Activated naive CD8-positive, alpha-beta T cell treated with anti-CD3 and anti-CD28 coated beads, Interleukin-2, amount 50 U/mL, for 16 hours (primary cell): ENCODE measurements at regions not wholly inside any gene's neighbourhood (a gene's known extent, or its start where the extent isn't known, plus 50 kb on each side); places are given as distances from the start of the nearest gene placed in this dataset.

Source experiments
- DNase-seq: peaks from one replicate; pipeline ENCODE4 v3.0.0-alpha.2; 2020; ENCODE audit warnings: low read depth, low spot score

DNA sequence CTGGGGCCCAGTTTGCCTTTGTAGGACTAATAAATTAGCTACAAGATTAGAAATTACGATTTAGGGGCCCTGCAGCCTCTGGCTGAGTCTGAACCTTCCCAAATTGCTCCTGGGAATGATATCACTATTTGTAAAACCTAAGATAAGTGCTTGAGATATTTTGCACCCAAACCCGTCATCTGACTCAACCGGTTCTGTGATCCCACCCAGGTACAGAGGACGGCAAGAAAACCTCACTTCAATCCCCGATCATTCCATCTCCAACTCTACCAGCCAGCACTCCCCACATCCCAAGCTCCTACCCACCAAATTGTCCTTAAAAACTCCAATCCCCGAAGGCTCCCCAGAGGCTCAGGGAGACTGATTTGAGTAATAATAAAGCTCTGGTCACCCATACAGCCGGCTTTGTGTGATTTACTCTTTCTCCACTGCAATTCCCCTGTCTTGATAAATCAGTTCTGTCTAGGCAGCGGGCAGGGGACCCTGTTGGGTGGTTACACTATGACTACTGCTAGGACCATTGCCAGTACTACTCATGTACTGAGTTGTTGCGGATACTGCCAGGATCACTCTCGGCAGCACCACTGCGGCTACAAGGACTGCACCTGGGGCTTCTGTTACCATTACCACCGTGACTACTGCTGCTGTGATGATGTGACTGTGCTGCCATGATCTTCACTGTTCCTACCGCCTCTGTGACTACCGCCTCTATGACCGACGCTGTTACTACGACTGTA is 73.1 kb downstream of the IRF8 start:
- DNase-seq, result no peak

- no peak for DNase-seq
Measured at GRCh38 chr16:85974428-85975375, 75.7 kb downstream of the IRF8 start.

GRCh38 chr16:85975451-85975981 is 76.6 kb downstream of the IRF8 start:
- DNase-seq, result no peak

DNA sequence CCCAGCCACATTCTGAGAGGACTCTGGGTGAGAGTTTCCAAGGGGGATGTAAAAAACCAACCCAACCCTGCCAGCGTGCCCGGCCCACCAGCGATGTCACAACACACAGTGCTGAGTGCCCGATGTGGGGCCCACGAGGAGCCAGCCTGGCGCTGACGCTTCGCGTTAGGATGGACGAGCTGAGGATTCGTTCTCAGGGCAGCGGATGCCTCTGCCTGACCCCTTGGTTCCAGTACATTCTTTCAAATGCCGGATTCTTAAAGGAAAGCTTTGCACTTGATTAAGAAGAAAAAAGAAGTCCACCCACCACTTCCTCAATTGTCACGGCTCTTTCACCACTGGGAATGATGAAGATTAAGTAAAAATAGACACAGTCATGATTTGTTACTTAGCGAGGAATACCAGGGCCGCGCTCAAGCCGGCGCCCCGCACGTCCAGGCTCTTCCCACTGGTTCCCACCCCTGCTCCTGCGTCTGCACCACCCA is 79.4 kb downstream of the IRF8 start:
- no peak for DNase-seq

- DNase-seq, result no peak
Measured at GRCh38 chr16:85978976-85979375, 80.0 kb downstream of the IRF8 start.

GRCh38 chr16:85979605-85980004 is 80.6 kb downstream of the IRF8 start:
- DNase-seq, result no peak

GRCh38 chr16:85980686-85981085 is 81.7 kb downstream of the IRF8 start:
- no peak for DNase-seq

DNA sequence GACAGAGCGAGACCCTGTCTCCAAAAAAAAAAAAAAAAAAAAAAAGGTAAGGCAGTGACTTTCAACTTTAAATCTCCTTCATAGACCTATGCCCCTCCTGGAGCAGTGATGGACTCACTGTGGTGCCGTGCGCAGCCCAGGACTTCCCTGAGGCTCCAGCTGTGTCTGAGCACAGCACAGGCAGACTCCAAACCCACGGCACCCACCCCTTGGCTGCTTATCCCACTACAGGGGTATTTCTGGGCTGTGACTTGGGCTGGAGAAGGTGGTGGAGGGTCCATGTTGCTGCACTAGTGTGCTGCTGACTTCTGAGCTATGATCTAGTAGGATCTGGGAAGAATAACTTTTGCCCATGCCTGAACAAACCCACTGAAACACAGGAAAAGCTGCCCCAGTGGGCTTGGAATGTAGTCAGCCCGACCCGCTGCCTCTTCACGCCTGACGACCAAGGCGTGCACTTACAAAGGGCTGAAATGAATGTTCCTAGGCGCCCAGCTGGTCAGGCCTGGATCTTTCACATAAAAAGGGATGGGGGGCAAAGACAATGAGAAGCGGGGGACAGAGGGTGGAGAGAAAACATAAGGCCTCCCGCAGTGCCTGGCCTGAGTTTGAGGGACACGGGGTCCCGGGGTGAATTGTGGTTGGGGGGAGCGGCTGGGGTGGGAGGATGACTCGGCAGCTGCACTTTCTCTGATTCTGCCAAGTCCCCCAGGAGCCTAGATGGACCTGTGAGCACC is 83.0 kb downstream of the IRF8 start:
- no peak for DNase-seq

DNA sequence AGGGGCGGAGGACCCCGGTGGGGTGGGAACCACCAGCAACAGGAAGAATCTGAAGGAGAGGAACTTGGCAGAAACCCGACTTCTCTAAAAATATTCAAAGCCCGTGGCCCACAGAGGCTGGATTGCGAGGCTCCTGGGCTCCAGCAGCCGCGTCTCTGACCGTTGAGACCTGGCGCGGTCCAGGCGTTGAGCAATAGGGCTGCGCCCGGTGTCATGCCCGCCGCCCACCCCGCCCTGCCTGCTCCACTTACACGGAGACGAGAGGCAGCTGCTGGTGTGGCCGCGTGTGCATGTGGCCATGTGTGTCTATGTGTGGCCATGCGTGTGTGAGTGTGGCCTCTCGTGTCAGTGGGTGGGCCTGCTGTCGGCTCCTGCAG is 83.6 kb downstream of the IRF8 start:
- DNase-seq, result no peak

DNA sequence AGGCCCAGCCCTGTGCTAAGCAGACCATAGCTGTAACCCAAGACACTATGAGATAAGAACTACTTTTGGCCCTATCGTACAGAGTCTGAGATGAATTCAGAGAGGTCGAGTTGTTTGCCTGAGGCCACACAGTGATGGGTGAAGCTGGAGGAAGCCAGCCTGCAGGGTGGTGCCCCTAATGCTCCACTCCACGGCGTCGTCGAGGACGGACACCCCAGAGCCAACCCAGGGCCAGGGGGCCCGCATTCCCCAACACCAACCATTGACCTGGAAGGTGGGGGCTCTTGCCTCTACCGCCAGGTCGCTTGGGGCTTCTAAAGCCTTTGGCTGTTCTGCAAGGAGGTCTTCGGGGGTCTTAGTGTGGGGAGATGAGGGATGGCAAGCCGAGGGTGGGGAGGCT is 84.1 kb downstream of the IRF8 start:
- DNase-seq, result no peak

- DNase-seq, result no peak
Measured at GRCh38 chr16:85983606-85984230, 84.8 kb downstream of the IRF8 start.

GRCh38 chr16:85984231-85984880 is 85.4 kb downstream of the IRF8 start:
- no peak for DNase-seq

- no peak for DNase-seq
Measured at GRCh38 chr16:85984947-85985451, 86.0 kb downstream of the IRF8 start.

DNA sequence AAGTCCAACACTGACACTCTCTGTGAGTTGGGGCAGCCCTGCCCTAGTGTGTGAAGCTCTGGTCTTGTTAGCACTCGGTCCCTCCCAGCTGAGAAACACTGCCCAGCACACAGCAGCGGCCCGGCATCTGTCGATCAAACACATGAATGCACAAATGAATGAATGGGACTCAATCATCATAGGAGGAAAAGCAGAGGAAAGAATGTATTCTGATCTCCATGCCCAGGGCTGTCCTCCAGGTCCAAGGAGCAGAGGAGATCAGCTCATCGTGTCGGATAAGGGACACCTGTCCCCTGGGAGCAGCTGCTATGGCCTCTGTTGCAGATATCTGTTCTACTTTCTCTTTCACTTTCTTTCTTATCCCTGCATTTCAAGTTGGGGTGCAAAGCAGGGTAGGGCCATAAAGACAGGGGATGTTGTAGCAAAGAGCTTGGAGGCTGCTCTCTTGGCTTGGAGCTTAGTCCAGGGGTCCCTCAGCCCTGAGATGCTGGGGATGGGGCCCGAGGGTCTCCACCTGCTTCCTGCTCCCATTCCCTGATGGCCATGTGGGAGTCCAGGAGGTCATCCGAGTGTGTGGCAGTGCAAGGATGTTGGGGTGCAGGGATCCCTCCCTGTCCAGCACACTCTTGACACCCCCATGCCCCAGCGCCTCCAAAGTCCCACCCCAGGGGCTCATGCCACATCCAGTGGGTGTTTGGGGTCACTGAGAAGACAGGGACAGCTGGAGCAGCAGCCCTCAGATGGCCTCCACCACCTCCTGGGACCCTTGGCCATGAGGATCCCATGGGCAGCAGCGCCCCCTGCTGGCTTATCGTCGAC is 88.2 kb downstream of the IRF8 start:
- no peak for DNase-seq

- DNase-seq, result no peak
Measured at GRCh38 chr16:85987750-85988078, 88.8 kb downstream of the IRF8 start.

DNA sequence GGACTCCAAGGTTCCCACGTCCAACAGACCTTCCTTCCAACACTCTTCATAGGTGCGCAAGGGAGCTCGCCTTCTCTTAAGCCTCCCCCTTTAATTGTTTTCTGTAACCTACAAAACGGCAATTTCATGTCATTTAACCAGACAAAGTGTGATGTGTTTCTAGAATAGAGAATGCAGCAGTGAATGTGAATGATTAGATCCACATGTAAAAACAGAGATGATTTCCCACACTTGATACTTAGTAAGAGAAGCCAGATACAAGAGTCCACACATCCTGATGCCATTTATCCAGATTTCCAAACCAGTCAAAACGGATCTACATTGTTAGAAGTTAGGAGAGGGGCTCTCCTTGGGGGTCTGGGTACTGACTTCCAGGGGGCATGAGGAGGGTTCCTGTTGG is 89.3 kb downstream of the IRF8 start:
- no peak for DNase-seq

- peak; percentile 6 for DNase-seq
Measured at GRCh38 chr16:85988723-85989313, 89.9 kb downstream of the IRF8 start.

DNA sequence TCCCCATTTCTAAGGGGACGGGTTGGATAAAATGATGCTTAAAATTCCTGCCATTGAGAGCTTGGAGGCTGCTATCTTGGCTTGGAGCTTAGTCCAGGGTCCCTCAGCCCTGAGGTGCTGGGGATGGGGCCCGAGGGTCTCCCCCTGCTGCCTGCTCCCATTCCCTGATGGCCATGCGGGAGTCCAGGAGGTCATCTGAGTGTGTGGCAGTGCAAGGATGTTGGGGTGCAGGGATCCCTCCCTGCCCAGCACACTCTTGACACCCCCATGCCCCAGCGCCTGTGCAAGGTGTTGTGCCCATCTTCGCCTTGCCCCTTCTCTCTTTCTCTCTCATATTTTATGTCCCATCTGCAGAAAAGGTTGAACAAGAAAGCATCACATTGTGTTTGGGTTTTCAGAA is 90.4 kb downstream of the IRF8 start:
- no peak for DNase-seq

DNA sequence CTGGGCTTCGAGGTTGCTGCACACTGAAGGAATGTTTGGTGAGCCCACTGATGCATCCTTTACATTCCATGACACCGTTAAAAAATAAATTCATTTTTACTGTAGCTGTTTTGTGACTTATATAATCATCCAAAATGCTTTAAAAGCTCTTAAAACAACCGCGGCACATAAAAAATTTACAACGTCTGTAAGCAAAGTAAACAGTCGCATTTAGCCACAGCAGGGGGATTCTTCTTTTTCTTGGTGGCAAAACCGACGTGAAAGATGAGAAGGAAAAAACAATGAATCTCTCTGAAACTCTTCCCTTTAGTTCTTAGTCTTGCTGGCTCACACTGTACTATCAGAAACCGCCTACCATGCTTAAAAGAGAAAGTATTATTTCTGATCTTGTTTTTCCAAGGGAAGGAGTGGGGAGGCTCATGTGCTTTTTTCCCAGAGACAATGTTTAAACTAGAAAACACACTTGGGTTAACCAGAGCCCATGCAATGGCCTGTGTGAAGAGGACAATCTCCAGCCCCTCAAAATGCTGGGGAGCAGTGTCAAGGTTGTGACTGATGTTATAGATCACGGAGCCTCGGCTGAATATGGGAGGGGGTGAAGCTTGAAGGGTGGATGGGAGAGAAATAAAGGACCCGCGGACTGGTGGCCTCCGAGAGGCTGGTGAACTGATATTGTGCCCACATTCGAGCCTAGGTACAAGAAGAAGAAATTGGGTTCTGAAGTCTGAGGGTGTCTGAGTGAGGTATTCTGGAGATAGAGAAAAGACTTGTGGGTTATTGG is 91.1 kb downstream of the IRF8 start:
- DNase-seq, result no peak
